ENCODE measurements at regions not wholly inside any gene's neighbourhood (a gene's known extent, or its start where the extent isn't known, plus 50 kb on each side); places are given as distances from the start of the nearest gene placed in this dataset.

DNA sequence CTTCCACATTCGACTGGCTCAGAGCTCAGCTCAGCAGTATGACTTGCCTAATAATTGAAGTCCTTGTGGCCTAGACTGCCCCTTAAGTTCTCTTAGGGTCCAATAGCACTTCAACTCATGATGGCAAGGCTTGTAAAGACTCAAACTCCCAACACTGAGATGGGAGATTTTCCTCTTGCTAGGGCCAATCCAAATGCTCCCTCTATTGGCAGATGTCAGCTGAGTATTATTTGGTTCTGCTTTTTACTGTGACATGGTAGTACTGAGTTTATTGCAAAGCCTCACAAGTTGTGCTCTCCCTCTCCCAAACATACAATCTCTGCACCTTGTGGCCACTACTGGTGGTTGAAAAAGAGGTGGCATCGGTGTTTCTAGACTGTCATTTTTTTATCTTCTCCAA is 164.2 kb downstream of the ALG10 start:
- TF ChIP-seq, protein P1, sequence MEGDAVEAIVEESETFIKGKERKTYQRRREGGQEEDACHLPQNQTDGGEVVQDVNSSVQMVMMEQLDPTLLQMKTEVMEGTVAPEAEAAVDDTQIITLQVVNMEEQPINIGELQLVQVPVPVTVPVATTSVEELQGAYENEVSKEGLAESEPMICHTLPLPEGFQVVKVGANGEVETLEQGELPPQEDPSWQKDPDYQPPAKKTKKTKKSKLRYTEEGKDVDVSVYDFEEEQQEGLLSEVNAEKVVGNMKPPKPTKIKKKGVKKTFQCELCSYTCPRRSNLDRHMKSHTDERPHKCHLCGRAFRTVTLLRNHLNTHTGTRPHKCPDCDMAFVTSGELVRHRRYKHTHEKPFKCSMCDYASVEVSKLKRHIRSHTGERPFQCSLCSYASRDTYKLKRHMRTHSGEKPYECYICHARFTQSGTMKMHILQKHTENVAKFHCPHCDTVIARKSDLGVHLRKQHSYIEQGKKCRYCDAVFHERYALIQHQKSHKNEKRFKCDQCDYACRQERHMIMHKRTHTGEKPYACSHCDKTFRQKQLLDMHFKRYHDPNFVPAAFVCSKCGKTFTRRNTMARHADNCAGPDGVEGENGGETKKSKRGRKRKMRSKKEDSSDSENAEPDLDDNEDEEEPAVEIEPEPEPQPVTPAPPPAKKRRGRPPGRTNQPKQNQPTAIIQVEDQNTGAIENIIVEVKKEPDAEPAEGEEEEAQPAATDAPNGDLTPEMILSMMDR (IDR thresholded peaks at IDR 0.05; ENCODE audit: low read depth, low read length): no peak
- no peak for TF ChIP-seq MYC (IDR thresholded peaks at IDR 0.05; ENCODE audit: low read depth, low read length)
